WTC11 (cell line): ENCODE measurements at regions not wholly inside any gene's neighbourhood (a gene's known extent, or its start where the extent isn't known, plus 50 kb on each side); places are given as distances from the start of the nearest gene placed in this dataset.

Experiments used
- ATAC-seq: fragments of 200-7000 bp; cut with Tn5 transposase; 2 replicates; pipeline ENCODE4 v1.10.0; 2021; ENCODE audit warnings: mild to moderate bottlenecking, moderate library complexity
- CTCF ChIA-PET: fragments of 300-600 bp; sonication (Branson Sonifier 250); formaldehyde crosslinking; loops from one replicate; lab custom pipeline; 2021; ENCODE audit warnings: antibody characterized with exemption; lab: Charles Lee
- POLR2A ChIA-PET: fragments of 350-600 bp; sonication (Branson Sonifier 250); formaldehyde crosslinking; loops from one replicate; lab custom pipeline; 2021; ENCODE audit warnings: antibody characterized with exemption; lab: Charles Lee
- DNase-seq: peaks from one replicate; pipeline ENCODE4 v3.0.0; 2021; ENCODE audit warnings: low spot score
- H3K27ac Mint-ChIP-seq: 2 replicates; pipeline ENCODE4 v1.8.0; 2021; ENCODE audit warnings: mixed read lengths
- H3K27me3 Mint-ChIP-seq: 2 replicates; pipeline ENCODE4 v1.8.0; 2021; ENCODE audit warnings: low read depth, mild to moderate bottlenecking, moderate library complexity, mixed read lengths
- H3K36me3 Mint-ChIP-seq: 2 replicates; pipeline ENCODE4 v1.8.0; 2021; ENCODE audit warnings: mixed read lengths
- H3K4me1 Mint-ChIP-seq: 2 replicates; pipeline ENCODE4 v1.8.0; 2022; ENCODE audit warnings: mixed read lengths
- H3K4me3 Mint-ChIP-seq: 2 replicates; pipeline ENCODE4 v1.8.0; 2021; ENCODE audit warnings: mild to moderate bottlenecking, moderate library complexity, mixed read lengths
- H3K9me3 Mint-ChIP-seq: 2 replicates; pipeline ENCODE4 v1.8.0; 2021; ENCODE audit warnings: mixed read lengths
- AFF4 ChIP-seq: sonication (generic); formaldehyde crosslinking; IDR thresholded peaks from 2 replicates; pipeline ENCODE4 v1.8.1; 2023; ENCODE audit warnings: mild to moderate bottlenecking, missing genetic modification reagents, borderline replicate concordance
- ATF2 ChIP-seq: sonication (generic); formaldehyde crosslinking; IDR thresholded peaks from 2 replicates; pipeline ENCODE4 v1.8.1; 2022; ENCODE audit warnings: low read depth, missing genetic modification reagents, borderline replicate concordance
- HMGA2 ChIP-seq: fragments of 250-450 bp; sonication (Bioruptor Pico); IDR thresholded peaks from 2 replicates; pipeline ENCODE4 v1.4.0; 2021; ENCODE audit warnings: mild to moderate bottlenecking, moderate library complexity
- JUN ChIP-seq: sonication (generic); formaldehyde crosslinking; IDR thresholded peaks from 2 replicates; pipeline ENCODE4 v1.8.0; 2023; ENCODE audit warnings: mild to moderate bottlenecking, missing genetic modification reagents
- MLX ChIP-seq: sonication (generic); formaldehyde crosslinking; IDR thresholded peaks from 2 replicates; pipeline ENCODE4 v1.8.1; 2023; ENCODE audit warnings: mild to moderate bottlenecking, missing genetic modification reagents, moderate library complexity
- MXD4 ChIP-seq: fragments of 250-450 bp; sonication (Bioruptor Pico); IDR thresholded peaks from 2 replicates; pipeline ENCODE4 v1.8.0; 2021; ENCODE audit warnings: mild to moderate bottlenecking, moderate library complexity, borderline replicate concordance
- NFATC4 ChIP-seq: fragments of 250-450 bp; sonication (Bioruptor Pico); IDR thresholded peaks from 2 replicates; pipeline ENCODE4 v1.9.0; 2021; ENCODE audit warnings: mild to moderate bottlenecking
- NFYB ChIP-seq: sonication (generic); formaldehyde crosslinking; conservative IDR thresholded peaks from 2 replicates; pipeline ENCODE4 v1.8.0; 2022; ENCODE audit warnings: low read depth, missing genetic modification reagents
- NR3C1 ChIP-seq: sonication (generic); formaldehyde crosslinking; conservative IDR thresholded peaks from 2 replicates; pipeline ENCODE4 v1.8.1; 2023; ENCODE audit warnings: low read depth, mild to moderate bottlenecking, missing genetic modification reagents
- OVOL2 ChIP-seq: fragments of 250-450 bp; sonication (Bioruptor Pico); IDR thresholded peaks from 2 replicates; pipeline ENCODE4 v1.9.0; 2021; ENCODE audit warnings: mild to moderate bottlenecking, borderline replicate concordance
- PRDM15 ChIP-seq: sonication (generic); formaldehyde crosslinking; IDR thresholded peaks from 2 replicates; pipeline ENCODE4 v1.8.0; 2022; ENCODE audit warnings: missing genetic modification reagents
- PREB ChIP-seq: sonication (generic); formaldehyde crosslinking; IDR thresholded peaks from 2 replicates; pipeline ENCODE4 v1.8.1; 2022; ENCODE audit warnings: mild to moderate bottlenecking, missing genetic modification reagents, moderate library complexity, borderline replicate concordance
- TCF7 ChIP-seq: sonication (generic); formaldehyde crosslinking; IDR thresholded peaks from 2 replicates; pipeline ENCODE4 v1.8.0; 2022; ENCODE audit warnings: mild to moderate bottlenecking, low read depth, missing genetic modification reagents, moderate library complexity
- ZNF138 ChIP-seq: sonication (generic); formaldehyde crosslinking; conservative IDR thresholded peaks from 2 replicates; pipeline ENCODE4 v1.8.1; 2022; ENCODE audit warnings: mild to moderate bottlenecking, moderate library complexity, missing genetic modification reagents
- ZNF317 ChIP-seq: sonication (generic); formaldehyde crosslinking; IDR thresholded peaks from 2 replicates; pipeline ENCODE4 v1.8.1; 2023; ENCODE audit warnings: low read depth, mild to moderate bottlenecking, moderate library complexity, missing genetic modification reagents, borderline replicate concordance
- TF ChIP-seq, protein P1 (sequence below): sonication (generic); formaldehyde crosslinking; IDR thresholded peaks from 2 replicates; pipeline ENCODE4 v1.8.1; 2023; ENCODE audit warnings: mild to moderate bottlenecking, missing genetic modification reagents, moderate library complexity

DNA sequence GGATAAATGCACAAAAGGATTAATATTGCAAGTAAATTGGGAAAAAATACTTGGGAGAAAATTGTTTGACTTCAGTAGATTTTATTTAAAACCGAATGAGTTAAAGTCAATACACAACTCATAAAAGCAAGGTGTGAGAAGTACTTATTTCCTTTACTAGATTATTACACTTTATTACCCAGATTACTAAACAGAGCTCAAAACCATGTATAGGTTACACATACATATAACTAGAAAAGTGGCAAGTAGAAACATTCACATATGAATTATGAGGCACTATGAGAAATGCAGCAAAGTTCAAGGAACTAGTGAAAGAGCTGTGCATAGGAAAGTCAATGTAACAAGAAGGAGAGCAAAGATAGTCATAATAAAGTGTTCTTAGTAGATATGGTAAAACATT, 113.0 kb downstream of the CXXC4 start:
- H3K27me3 Mint-ChIP-seq, result no peaks in the 10 kb centered on the region
- no peak for TF ChIP-seq MLX (CRISPR knock-in tag)
- no peak for TF ChIP-seq JUN
- no peak for TF ChIP-seq NR3C1 (CRISPR knock-in tag)
- no peak for TF ChIP-seq ZNF317 (CRISPR knock-in tag)
- TF ChIP-seq TCF7, result no peak
- no peak for TF ChIP-seq ATF2 (CRISPR knock-in tag)
- no peak for TF ChIP-seq OVOL2
- TF ChIP-seq NFYB (CRISPR knock-in tag), result no peak
- TF ChIP-seq PRDM15 (CRISPR knock-in tag), result no peak
- TF ChIP-seq NFATC4 (CRISPR knock-in tag), result no peak
- no peak for TF ChIP-seq MXD4 (CRISPR knock-in tag)
- TF ChIP-seq, protein P1, sequence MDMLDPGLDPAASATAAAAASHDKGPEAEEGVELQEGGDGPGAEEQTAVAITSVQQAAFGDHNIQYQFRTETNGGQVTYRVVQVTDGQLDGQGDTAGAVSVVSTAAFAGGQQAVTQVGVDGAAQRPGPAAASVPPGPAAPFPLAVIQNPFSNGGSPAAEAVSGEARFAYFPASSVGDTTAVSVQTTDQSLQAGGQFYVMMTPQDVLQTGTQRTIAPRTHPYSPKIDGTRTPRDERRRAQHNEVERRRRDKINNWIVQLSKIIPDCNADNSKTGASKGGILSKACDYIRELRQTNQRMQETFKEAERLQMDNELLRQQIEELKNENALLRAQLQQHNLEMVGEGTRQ (CRISPR knock-in tag), result no peak
- no peak for TF ChIP-seq PREB (CRISPR knock-in tag)
- TF ChIP-seq AFF4 (CRISPR knock-in tag), result no peak
- TF ChIP-seq ZNF138 (CRISPR knock-in tag), result no peak
- TF ChIP-seq HMGA2 (CRISPR knock-in tag), result no peak
- no peaks in the 10 kb centered on the region for H3K36me3 Mint-ChIP-seq
- H3K9me3 Mint-ChIP-seq, result peaks cover 10% of the 10 kb centered on the region; the same call in 1 of the 2 replicates
- CTCF ChIA-PET, result no interaction called here
- peaks cover 4% of the 10 kb centered on the region; the same call in 1 of the 2 replicates for H3K4me1 Mint-ChIP-seq
- POLR2A ChIA-PET, result no interaction called here
- ATAC-seq (no peak), DNase-seq (no peak)
- H3K27ac Mint-ChIP-seq, result no peak overlapping the region
- no peak overlapping the region for H3K4me3 Mint-ChIP-seq
